ENCODE measurements at regions not wholly inside any gene's neighbourhood (a gene's known extent, or its start where the extent isn't known, plus 50 kb on each side); places are given as distances from the start of the nearest gene placed in this dataset.

DNA sequence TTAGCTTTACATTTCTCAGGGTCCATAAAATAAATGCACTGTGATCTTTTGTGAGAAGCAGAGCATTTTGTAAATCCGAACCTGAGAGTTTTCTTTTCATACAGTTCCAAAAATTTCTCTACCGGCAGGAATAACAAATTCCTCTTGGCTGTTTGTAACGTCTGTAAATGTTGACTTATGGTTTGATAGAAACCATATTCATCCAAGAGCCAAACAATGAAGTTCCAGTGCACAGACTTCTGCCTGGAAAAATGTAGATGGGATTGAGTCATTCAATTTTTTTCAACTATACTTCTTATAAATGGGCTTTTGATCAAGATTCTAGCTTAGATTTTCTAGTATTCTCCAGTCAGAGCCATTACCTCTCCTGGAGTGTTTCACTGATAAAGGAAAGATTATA lies 530.6 kb downstream of the TFEC start:
- no peaks in the 10 kb centered on the region for H3K9me3 ChIP-seq
- H3K27me3 ChIP-seq (ENCODE audit: insufficient read depth in 3 of 3, low read length in 2 of 3), result no peaks in the 10 kb centered on the region
- H3K27ac ChIP-seq, result no peak overlapping the region
- no peak overlapping the region for H3K4me3 ChIP-seq
- ATAC-seq (no peak), DNase-seq (no peak)
- TF ChIP-seq, protein P1, sequence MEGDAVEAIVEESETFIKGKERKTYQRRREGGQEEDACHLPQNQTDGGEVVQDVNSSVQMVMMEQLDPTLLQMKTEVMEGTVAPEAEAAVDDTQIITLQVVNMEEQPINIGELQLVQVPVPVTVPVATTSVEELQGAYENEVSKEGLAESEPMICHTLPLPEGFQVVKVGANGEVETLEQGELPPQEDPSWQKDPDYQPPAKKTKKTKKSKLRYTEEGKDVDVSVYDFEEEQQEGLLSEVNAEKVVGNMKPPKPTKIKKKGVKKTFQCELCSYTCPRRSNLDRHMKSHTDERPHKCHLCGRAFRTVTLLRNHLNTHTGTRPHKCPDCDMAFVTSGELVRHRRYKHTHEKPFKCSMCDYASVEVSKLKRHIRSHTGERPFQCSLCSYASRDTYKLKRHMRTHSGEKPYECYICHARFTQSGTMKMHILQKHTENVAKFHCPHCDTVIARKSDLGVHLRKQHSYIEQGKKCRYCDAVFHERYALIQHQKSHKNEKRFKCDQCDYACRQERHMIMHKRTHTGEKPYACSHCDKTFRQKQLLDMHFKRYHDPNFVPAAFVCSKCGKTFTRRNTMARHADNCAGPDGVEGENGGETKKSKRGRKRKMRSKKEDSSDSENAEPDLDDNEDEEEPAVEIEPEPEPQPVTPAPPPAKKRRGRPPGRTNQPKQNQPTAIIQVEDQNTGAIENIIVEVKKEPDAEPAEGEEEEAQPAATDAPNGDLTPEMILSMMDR (IDR thresholded peaks at IDR 0.05), result no peak
- intact Hi-C loops (cut with DNase I), result no loop called here
- no peaks in the 10 kb centered on the region for H3K4me1 ChIP-seq
- no peaks in the 10 kb centered on the region for H3K36me3 ChIP-seq (ENCODE audit: insufficient read depth in 1 of 2, low read depth in 1 of 2)
- WGBS, 3 donors, result 35 to 43% (median 39%) methylated on average over 3 of the region's 3 CpGs

DNA sequence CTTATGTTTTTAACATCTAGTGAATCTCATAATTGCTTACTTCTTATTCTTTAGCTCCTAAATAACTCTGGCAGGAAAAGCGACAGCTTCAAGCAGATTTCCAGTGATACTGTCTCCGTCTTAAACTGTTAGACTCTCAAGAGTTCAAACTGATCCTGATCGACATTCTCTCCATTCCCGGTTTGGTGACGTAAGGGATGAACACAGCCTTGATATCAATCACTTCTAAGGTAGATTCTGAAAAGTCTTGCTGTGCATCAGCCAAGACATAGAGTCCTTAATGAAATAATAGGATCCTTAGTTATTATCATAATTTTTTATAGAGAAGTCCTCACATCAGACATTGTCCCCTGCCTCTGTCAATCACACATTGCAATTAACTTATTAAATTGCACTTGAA lies 534.6 kb downstream of the TFEC start:
- intact Hi-C loops (cut with DNase I), result no loop called here
- Histone ChIP-seq H3K27me3 (ENCODE audit: insufficient read depth in 3 of 3, low read length in 2 of 3) (no peaks in the 10 kb centered on the region), H3K4me1 (no peaks in the 10 kb centered on the region), H3K36me3 (ENCODE audit: insufficient read depth in 1 of 2, low read depth in 1 of 2) (no peaks in the 10 kb centered on the region), H3K27ac (no peak overlapping the region), H3K9me3 (no peaks in the 10 kb centered on the region), H3K4me3 (no peak overlapping the region)
- DNase-seq (no peak), ATAC-seq (no peak)
- TF ChIP-seq, protein P1 (IDR thresholded peaks at IDR 0.05), result no peak
- WGBS, 3 donors, result 80 to 86% (median 81%) methylated on average over 5 of the region's 5 CpGs

DNA sequence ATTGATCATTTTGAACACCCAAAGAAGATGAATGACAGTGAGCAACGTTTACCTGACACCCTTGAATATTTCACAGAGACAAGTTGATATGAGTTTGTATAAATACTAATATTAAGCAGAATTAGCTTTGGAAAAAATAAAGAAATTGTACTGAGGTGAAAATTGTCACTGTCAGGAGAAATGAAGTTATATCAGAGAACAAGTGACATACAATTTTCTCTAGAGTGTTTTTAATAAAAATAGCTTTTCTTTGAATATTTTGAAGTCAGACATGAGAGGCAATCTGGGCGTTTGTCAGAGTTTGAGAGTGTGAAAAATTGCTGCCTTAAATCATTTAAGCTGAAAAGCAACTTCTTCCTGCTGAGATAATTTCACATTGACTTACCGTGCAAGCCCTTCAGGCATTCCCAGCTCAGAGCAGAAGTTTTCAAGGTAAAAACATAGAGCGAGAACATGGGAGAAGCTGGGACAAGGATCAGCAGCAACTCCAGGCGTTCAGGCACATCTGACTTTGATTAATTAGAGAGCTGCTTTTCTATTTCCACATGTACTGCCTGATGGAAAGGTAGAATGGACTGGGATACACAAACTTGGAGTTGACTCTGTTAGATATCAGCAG lies 535.9 kb downstream of the TFEC start:
- DNase-seq, result no peak
- 33 to 36% (median 34%) methylated on average over 5 of the region's 5 CpGs for WGBS, 3 donors
- TF ChIP-seq, protein P1 (IDR thresholded peaks at IDR 0.05), result no peak
- Histone ChIP-seq H3K27me3 (ENCODE audit: insufficient read depth in 3 of 3, low read length in 2 of 3) (no peaks in the 10 kb centered on the region), H3K9me3 (no peaks in the 10 kb centered on the region), H3K4me3 (no peak overlapping the region), H3K36me3 (ENCODE audit: insufficient read depth in 1 of 2, low read depth in 1 of 2) (no peaks in the 10 kb centered on the region), H3K4me1 (no peaks in the 10 kb centered on the region), H3K27ac (no peak overlapping the region)
- intact Hi-C loops (cut with DNase I), result no loop called here
- no peak for ATAC-seq

DNA sequence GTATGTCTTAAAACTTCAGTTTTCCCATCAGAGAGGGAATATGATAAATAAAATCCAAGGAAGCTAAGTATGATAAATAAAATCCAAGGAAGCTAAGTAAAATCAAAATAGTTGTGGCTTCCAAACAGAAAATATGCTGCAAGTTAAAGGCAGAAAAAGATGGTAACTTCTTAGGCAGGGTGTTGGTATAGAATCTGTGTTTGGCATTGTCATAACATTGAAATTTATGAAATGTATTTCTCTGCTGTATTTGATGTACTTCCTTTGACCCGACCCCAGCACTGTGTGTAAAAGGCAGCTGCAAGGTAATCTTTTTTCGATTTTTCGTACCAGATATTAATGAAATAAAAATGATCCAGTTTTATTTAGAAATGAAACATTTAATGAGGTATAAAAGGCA lies 537.2 kb downstream of the TFEC start:
- DNase-seq, result no peak
- no peaks in the 10 kb centered on the region for H3K4me1 ChIP-seq
- no peaks in the 10 kb centered on the region for H3K9me3 ChIP-seq
- 61 to 73% (median 70%) methylated on average over 3 of the region's 3 CpGs for whole genome bisulfite sequencing, 3 donors
- ATAC-seq, result no peak
- H3K4me3 ChIP-seq, result no peak overlapping the region
- intact Hi-C loops (cut with DNase I), result no loop called here
- H3K27me3 ChIP-seq (ENCODE audit: insufficient read depth in 3 of 3, low read length in 2 of 3), result no peaks in the 10 kb centered on the region
- TF ChIP-seq, protein P1 (IDR thresholded peaks at IDR 0.05), result no peak
- no peaks in the 10 kb centered on the region for H3K36me3 ChIP-seq (ENCODE audit: insufficient read depth in 1 of 2, low read depth in 1 of 2)
- H3K27ac ChIP-seq, result no peak overlapping the region

DNA sequence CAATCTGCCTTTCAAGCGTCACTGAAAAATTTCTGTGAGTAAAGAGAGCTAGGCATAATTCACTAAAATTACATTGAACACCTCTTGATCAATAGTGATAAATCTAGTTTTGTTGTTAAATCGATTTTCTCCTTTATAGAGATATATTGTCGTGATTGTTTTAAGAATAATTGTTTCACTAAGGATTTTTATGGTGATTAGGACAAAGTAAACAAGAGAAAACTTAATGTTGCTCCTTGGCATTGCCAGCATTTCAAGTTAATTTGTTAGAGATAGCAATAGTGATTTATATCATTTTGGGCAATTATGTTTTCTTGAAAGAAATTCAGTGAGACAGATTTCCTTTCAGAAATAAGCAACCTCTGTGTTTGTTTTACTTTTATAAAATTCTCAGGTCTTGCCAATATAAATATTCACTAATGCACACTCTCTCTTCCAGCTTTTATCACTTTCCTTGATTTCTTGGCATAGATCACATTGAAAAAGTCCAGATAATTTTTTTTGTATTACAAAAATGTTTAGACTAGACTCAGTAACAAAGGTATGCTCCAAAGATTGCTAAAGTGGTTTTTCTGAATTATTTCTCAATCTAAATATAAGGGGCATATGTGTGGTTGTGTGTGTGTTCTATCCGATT lies 538.7 kb downstream of the TFEC start:
- TF ChIP-seq, protein P1 (IDR thresholded peaks at IDR 0.05), result no peak
- H3K27me3 ChIP-seq (ENCODE audit: insufficient read depth in 3 of 3, low read length in 2 of 3), result no peaks in the 10 kb centered on the region
- no peak for DNase-seq
- no peaks in the 10 kb centered on the region for H3K36me3 ChIP-seq (ENCODE audit: insufficient read depth in 1 of 2, low read depth in 1 of 2)
- no peaks in the 10 kb centered on the region for H3K9me3 ChIP-seq
- ATAC-seq, result no peak
- H3K4me3 ChIP-seq, result no peak overlapping the region
- 67 to 75% (median 71%) methylated on average over 4 of the region's 4 CpGs for WGBS, 3 donors
- H3K27ac ChIP-seq, result no peak overlapping the region
- intact Hi-C loops (cut with DNase I), result no loop called here
- no peaks in the 10 kb centered on the region for H3K4me1 ChIP-seq
